Mesothelial cell of epicardium (in vitro differentiated cells): ENCODE measurements at regions not wholly inside any gene's neighbourhood (a gene's known extent, or its start where the extent isn't known, plus 50 kb on each side); places are given as distances from the start of the nearest gene placed in this dataset.

ENCODE experiments used
- DNase-seq, 2 experiments: peaks; one replicate each; pipeline ENCODE4 v3.0.0; 2021; ENCODE audit warnings: low spot score in 2 of 2; ENCODE audit not compliant: unreplicated experiment in 2 of 2
- H3K27ac Mint-ChIP-seq: 2 replicates; pipeline ENCODE4 v1.8.0; 2021; ENCODE audit warnings: mixed read lengths
- H3K27me3 Mint-ChIP-seq: 2 replicates; pipeline ENCODE4 v1.8.0; 2021; ENCODE audit warnings: low read depth, mixed read lengths
- H3K36me3 Mint-ChIP-seq: 2 replicates; pipeline ENCODE4 v1.8.0; 2021; ENCODE audit warnings: mixed read lengths
- H3K4me1 Mint-ChIP-seq: 2 replicates; pipeline ENCODE4 v1.8.0; 2021; ENCODE audit warnings: mixed read lengths
- H3K4me3 Mint-ChIP-seq: 2 replicates; pipeline ENCODE4 v1.8.0; 2021; ENCODE audit warnings: mild to moderate bottlenecking, moderate library complexity, mixed read lengths
- H3K9me3 Mint-ChIP-seq: 2 replicates; pipeline ENCODE4 v1.8.0; 2021; ENCODE audit warnings: mixed read lengths
- TF ChIP-seq, protein P1 (sequence below): fragments of 200-600 bp; sonication (generic); IDR thresholded peaks from one replicate; pipeline ENCODE4 v1.5.0; 2021; ENCODE audit warnings: antibody characterized with exemption; ENCODE audit not compliant: unreplicated experiment

GRCh38 chr4:58711039-58711438 is 1600.9 kb upstream of the IGFBP7 start:
- peaks cover under 1% of the 10 kb centered on the region for H3K36me3 Mint-ChIP-seq
- TF ChIP-seq, protein P1, sequence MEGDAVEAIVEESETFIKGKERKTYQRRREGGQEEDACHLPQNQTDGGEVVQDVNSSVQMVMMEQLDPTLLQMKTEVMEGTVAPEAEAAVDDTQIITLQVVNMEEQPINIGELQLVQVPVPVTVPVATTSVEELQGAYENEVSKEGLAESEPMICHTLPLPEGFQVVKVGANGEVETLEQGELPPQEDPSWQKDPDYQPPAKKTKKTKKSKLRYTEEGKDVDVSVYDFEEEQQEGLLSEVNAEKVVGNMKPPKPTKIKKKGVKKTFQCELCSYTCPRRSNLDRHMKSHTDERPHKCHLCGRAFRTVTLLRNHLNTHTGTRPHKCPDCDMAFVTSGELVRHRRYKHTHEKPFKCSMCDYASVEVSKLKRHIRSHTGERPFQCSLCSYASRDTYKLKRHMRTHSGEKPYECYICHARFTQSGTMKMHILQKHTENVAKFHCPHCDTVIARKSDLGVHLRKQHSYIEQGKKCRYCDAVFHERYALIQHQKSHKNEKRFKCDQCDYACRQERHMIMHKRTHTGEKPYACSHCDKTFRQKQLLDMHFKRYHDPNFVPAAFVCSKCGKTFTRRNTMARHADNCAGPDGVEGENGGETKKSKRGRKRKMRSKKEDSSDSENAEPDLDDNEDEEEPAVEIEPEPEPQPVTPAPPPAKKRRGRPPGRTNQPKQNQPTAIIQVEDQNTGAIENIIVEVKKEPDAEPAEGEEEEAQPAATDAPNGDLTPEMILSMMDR, result no peak
- no peak overlapping the region for H3K27ac Mint-ChIP-seq
- no peak overlapping the region for H3K4me3 Mint-ChIP-seq
- H3K9me3 Mint-ChIP-seq, result peaks cover 24% of the 10 kb centered on the region
- H3K27me3 Mint-ChIP-seq, result no peaks in the 10 kb centered on the region
- H3K4me1 Mint-ChIP-seq, result peaks cover 3% of the 10 kb centered on the region
- no peak for DNase-seq

DNA sequence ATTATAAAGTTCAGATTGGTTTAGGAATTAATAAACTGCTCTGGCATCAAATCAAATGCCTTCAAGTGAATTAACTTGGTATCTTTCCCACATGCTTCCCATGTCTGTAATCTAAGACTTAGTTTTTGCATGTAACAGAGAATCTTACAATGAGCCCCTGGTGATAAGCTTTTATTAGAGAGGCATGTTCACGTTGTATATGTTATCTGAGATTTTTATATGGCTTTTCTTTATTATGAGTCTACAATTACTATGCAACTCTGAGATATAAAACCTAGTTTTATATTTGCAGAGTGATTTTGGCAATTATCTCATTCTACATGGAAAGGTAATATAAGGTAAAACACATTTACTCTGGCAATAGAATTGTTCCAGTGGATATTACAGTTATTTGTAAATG is 1578.4 kb upstream of the IGFBP7 start:
- no peak overlapping the region for H3K4me3 Mint-ChIP-seq
- no peaks in the 10 kb centered on the region for H3K27me3 Mint-ChIP-seq
- no peak overlapping the region for H3K27ac Mint-ChIP-seq
- TF ChIP-seq, protein P1, result no peak
- H3K36me3 Mint-ChIP-seq, result no peaks in the 10 kb centered on the region
- DNase-seq, result no peak
- H3K4me1 Mint-ChIP-seq, result no peaks in the 10 kb centered on the region
- H3K9me3 Mint-ChIP-seq, result peaks cover 3% of the 10 kb centered on the region

- peak overlapping the region; percentile 54 for H3K27ac Mint-ChIP-seq
- H3K9me3 Mint-ChIP-seq, result peaks cover 12% of the 10 kb centered on the region
- no peak overlapping the region for H3K4me3 Mint-ChIP-seq
- H3K4me1 Mint-ChIP-seq, result peaks cover 7% of the 10 kb centered on the region
- no peaks in the 10 kb centered on the region for H3K27me3 Mint-ChIP-seq
- no peak for DNase-seq
- TF ChIP-seq, protein P1, result no peak
- no peaks in the 10 kb centered on the region for H3K36me3 Mint-ChIP-seq
These were observed 1569.7 kb upstream of the IGFBP7 start for GRCh38 chr4:58679886-58680285.

DNA sequence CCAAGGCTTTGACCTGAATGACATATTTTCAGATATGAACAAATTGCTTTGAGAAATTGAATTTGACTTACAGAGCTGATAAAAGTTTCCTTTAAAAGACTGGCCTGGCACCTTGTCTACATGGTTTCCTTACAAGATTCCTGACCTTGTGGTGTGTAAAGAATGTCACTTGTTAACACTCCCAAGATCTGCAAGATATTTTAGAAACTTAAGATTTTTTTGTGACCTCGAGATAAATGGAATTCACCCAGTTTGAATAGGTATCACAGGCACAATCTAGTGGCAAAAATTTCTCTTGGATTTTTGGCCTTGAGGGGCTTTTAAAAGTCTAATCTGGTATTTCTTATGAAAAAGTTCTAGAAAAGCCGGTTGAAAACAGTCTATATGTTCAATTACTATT is 1568.9 kb upstream of the IGFBP7 start:
- DNase-seq, result no peak
- no peaks in the 10 kb centered on the region for H3K36me3 Mint-ChIP-seq
- peaks cover 7% of the 10 kb centered on the region for H3K4me1 Mint-ChIP-seq
- H3K4me3 Mint-ChIP-seq, result no peak overlapping the region
- no peaks in the 10 kb centered on the region for H3K27me3 Mint-ChIP-seq
- TF ChIP-seq, protein P1, result no peak
- H3K27ac Mint-ChIP-seq, result no peak overlapping the region
- peaks cover 15% of the 10 kb centered on the region for H3K9me3 Mint-ChIP-seq

DNA sequence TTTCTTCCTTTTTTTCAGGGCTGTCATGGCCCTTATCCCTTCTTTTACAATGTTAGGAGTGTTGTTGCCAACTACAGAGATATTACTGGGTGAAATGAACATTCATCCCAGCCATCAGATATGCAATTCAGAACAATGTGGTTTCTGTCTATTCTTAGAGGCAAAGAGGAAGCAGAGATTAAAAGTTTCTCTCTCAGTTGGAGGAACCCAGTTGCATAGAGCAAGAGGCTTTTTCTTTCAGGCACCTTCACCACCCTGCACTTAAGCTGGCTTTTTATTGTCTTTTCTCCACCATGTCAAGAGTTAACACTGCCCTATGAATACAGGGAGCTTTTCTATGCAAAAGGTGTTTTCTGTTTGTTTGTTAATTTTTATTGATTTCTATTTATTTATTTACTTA is 1559.6 kb upstream of the IGFBP7 start:
- H3K4me3 Mint-ChIP-seq, result no peak overlapping the region
- no peaks in the 10 kb centered on the region for H3K27me3 Mint-ChIP-seq
- H3K9me3 Mint-ChIP-seq, result peaks cover 44% of the 10 kb centered on the region
- H3K36me3 Mint-ChIP-seq, result peaks cover 4% of the 10 kb centered on the region
- no peaks in the 10 kb centered on the region for H3K4me1 Mint-ChIP-seq
- H3K27ac Mint-ChIP-seq, result no peak overlapping the region
- DNase-seq, result no peak
- TF ChIP-seq, protein P1, result no peak

- H3K36me3 Mint-ChIP-seq, result peaks cover 4% of the 10 kb centered on the region
- no peak for DNase-seq
- no peaks in the 10 kb centered on the region for H3K4me1 Mint-ChIP-seq
- TF ChIP-seq, protein P1, result no peak
- peaks cover 42% of the 10 kb centered on the region for H3K9me3 Mint-ChIP-seq
- no peaks in the 10 kb centered on the region for H3K27me3 Mint-ChIP-seq
- no peak overlapping the region for H3K27ac Mint-ChIP-seq
- no peak overlapping the region for H3K4me3 Mint-ChIP-seq
These were observed 1555.5 kb upstream of the IGFBP7 start for GRCh38 chr4:58665649-58666048.
